CD4-positive, alpha-beta T cell (primary cell): ENCODE measurements at regions not wholly inside any gene's neighbourhood (a gene's known extent, or its start where the extent isn't known, plus 50 kb on each side); places are given as distances from the start of the nearest gene placed in this dataset.
"Not testable (repeated sequence)": the region's sequence is repeated elsewhere in the genome, so short reads cannot be mapped to it uniquely, and the experiment has no call there.

ENCODE experiments used
- ATAC-seq: fragments of 200-7000 bp; cut with Tn5 transposase; one replicate; pipeline ENCODE4 v1.10.0; 2022; ENCODE audit warnings: mild to moderate bottlenecking; ENCODE audit not compliant: poor library complexity
- CTCF ChIA-PET: fragments of 350-600 bp; sonication (Branson Sonifier 250); formaldehyde crosslinking; loops from one replicate; lab custom pipeline; 2021; ENCODE audit warnings: antibody characterized with exemption, inconsistent platforms; lab: Charles Lee
- POLR2A ChIA-PET: fragments of 350-600 bp; sonication (Branson Sonifier 250); formaldehyde crosslinking; loops from one replicate; lab custom pipeline; 2021; ENCODE audit warnings: antibody characterized with exemption, inconsistent platforms; lab: Charles Lee
- DNase-seq, 14 experiments: peaks; one replicate each; pipeline ENCODE4 v3.0.0-alpha.2; 2013 to 2020; ENCODE audit warnings: mixed read lengths in 2 of 14
- H3K27ac ChIP-seq, 2 donors: one replicate each; pipeline versions ENCODE4 v1.5.1 to v1.7.0; 2013; ENCODE audit warnings: low read length in 2 of 2, low read depth in 1 of 2, mild to moderate bottlenecking in 1 of 2
- H3K27me3 ChIP-seq, 2 experiments: 1 replicate in 1 of 2; 2 replicates in 1 of 2; pipeline versions ENCODE4 v1.6.1 to v1.7.0; 2013; ENCODE audit warnings: low read length in 2 of 2, control low read depth in 1 of 2, mild to moderate bottlenecking in 1 of 2, moderate library complexity in 1 of 2; ENCODE audit not compliant: insufficient read depth in 2 of 2, control insufficient read depth in 1 of 2
- H3K36me3 ChIP-seq: one replicate; pipeline ENCODE4 v1.6.1; 2013; ENCODE audit warnings: low read length, control low read depth; ENCODE audit not compliant: insufficient read depth
- H3K4me1 ChIP-seq: one replicate; pipeline ENCODE4 v1.6.1; 2013; ENCODE audit warnings: low read length, control low read depth; ENCODE audit not compliant: insufficient read depth
- H3K4me3 ChIP-seq: one replicate; pipeline ENCODE4 v1.5.1; 2013; ENCODE audit warnings: mild to moderate bottlenecking, low read length, moderate library complexity
- H3K9me3 ChIP-seq, 2 experiments: 1 replicate in 1 of 2; 2 replicates in 1 of 2; pipeline versions ENCODE4 v1.6.1 to v1.7.0; 2013; ENCODE audit warnings: low read length in 2 of 2, mild to moderate bottlenecking in 2 of 2, control low read depth in 1 of 2, moderate library complexity in 1 of 2; ENCODE audit not compliant: control insufficient read depth in 1 of 2, insufficient read depth in 1 of 2
- H3K27ac Mint-ChIP-seq: one replicate; pipeline ENCODE4 v1.8.0; 2020; ENCODE audit warnings: mixed read lengths
- H3K27me3 Mint-ChIP-seq: one replicate; pipeline ENCODE4 v1.8.0; 2021; ENCODE audit warnings: mixed read lengths
- H3K36me3 Mint-ChIP-seq: one replicate; pipeline ENCODE4 v1.8.0; 2021; ENCODE audit warnings: low read depth, mixed read lengths
- H3K4me1 Mint-ChIP-seq: one replicate; pipeline ENCODE4 v1.8.0; 2021; ENCODE audit warnings: low read depth, mixed read lengths
- H3K4me3 Mint-ChIP-seq: one replicate; pipeline ENCODE4 v1.8.0; 2020; ENCODE audit warnings: mild to moderate bottlenecking, mixed read lengths
- H3K9me3 Mint-ChIP-seq: one replicate; pipeline ENCODE4 v1.8.0; 2020; ENCODE audit warnings: mixed read lengths
- intact Hi-C, 2 experiments: fragments of 100-400 bp; cut with DNase I in 1 of 2; cut with micrococcal nuclease in 1 of 2; formaldehyde crosslinking; loops; one replicate each; pipeline versions ENCODE4 v1.15.1 to v1.9.0; 2023 to 2025; cut with DNase I, micrococcal nuclease
- TF ChIP-seq, protein P1 (sequence below): fragments of 200-600 bp; IDR thresholded peaks from one replicate; pipeline ENCODE4 v1.8.0; 2022; ENCODE audit warnings: antibody characterized with exemption, mild to moderate bottlenecking

DNA sequence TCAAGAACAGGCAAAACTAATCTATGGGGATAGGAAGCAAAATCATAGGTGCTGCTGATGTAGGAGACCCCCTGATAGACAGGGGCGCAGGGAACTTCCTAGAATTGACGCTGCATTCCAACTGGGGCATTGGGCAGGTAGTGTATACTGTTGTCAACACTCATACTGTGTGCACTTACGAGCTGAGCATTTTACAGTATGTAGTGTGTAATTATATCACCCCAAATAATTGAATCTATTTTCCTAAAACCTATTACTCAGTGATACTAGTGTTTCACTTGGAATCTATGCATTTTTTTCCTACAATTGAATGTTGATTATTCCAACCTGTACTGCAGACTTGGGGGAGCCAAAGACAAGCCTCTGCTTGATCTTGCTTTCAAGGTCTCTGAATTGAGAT lies 207.0 kb upstream of the PRKCQ start:
- Histone ChIP-seq H3K9me3 (no peaks in the 10 kb centered on the region), H3K4me1 (no peaks in the 10 kb centered on the region), H3K27me3 (no peaks in the 10 kb centered on the region), H3K36me3 (no peaks in the 10 kb centered on the region), H3K4me3 (no peak overlapping the region), H3K27ac (no peak overlapping the region)
- TF ChIP-seq, protein P1, sequence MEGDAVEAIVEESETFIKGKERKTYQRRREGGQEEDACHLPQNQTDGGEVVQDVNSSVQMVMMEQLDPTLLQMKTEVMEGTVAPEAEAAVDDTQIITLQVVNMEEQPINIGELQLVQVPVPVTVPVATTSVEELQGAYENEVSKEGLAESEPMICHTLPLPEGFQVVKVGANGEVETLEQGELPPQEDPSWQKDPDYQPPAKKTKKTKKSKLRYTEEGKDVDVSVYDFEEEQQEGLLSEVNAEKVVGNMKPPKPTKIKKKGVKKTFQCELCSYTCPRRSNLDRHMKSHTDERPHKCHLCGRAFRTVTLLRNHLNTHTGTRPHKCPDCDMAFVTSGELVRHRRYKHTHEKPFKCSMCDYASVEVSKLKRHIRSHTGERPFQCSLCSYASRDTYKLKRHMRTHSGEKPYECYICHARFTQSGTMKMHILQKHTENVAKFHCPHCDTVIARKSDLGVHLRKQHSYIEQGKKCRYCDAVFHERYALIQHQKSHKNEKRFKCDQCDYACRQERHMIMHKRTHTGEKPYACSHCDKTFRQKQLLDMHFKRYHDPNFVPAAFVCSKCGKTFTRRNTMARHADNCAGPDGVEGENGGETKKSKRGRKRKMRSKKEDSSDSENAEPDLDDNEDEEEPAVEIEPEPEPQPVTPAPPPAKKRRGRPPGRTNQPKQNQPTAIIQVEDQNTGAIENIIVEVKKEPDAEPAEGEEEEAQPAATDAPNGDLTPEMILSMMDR, result no peak
- Mint-ChIP-seq H3K27ac (no peak overlapping the region), H3K9me3 (no peaks in the 10 kb centered on the region), H3K4me3 (no peak overlapping the region), H3K4me1 (no peaks in the 10 kb centered on the region), H3K27me3 (peaks cover 21% of the 10 kb centered on the region), H3K36me3 (no peaks in the 10 kb centered on the region)
- intact Hi-C loops, result no loop called here
- no peak for ATAC-seq
- DNase-seq, result no peak
- CTCF ChIA-PET, result no interaction called here
- POLR2A ChIA-PET, result no interaction called here

DNA sequence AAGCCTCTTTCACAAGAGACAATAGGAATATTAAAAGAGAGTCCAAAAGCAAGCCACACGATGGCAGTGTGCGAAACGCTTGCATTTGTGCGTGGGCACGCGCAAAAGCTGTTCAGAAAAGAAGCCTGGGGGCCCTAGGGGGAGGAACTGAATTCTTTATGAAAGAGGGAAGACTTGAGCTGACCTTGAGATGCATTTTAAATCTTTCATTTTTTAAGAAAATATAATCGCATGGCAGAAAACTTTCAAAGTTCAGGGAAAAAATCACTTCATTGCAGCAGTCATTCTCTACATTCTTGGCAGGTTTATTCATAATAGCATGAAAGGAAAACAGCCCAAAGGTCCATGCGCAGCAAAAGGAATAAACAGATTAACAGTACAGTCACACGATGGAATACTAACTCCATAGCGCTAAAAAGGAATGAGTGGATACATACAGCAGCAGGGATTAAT lies 206.5 kb upstream of the PRKCQ start:
- intact Hi-C loops, result no loop called here
- no peaks in the 10 kb centered on the region for H3K9me3 Mint-ChIP-seq
- Histone ChIP-seq H3K27me3 (peaks cover 3% of the 10 kb centered on the region in 2 experiments), H3K9me3 (no peaks in the 10 kb centered on the region), H3K27ac (no peak overlapping the region), H3K36me3 (no peaks in the 10 kb centered on the region), H3K4me3 (no peak overlapping the region), H3K4me1 (no peaks in the 10 kb centered on the region)
- no peak for ATAC-seq
- ChIA-PET POLR2A (no interaction called here), CTCF (no interaction called here)
- peaks cover 26% of the 10 kb centered on the region for H3K27me3 Mint-ChIP-seq
- no peak overlapping the region for H3K27ac Mint-ChIP-seq
- no peak for DNase-seq
- H3K4me1 Mint-ChIP-seq, result no peaks in the 10 kb centered on the region
- H3K4me3 Mint-ChIP-seq, result no peak overlapping the region
- TF ChIP-seq, protein P1, result no peak
- H3K36me3 Mint-ChIP-seq, result no peaks in the 10 kb centered on the region

DNA sequence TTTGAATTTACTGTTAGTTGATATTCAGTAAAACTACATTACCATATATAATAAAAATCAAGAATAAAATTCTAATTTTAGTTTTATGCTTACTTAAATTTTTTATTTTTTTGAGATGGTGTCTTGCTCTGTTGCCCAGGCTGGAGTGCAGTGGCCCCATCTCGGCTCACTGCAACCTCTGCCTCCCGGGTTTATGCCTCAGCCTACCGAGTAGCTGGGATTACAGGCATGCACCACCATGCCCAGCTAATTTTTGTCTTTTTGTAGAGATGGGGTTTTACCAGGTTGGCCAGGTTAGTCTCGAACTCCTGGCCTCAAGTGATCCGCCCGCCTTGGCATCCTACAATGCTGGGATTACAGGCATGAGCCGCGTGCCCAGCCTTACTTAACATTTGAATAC lies 204.4 kb upstream of the PRKCQ start:
- H3K27ac ChIP-seq, H3K36me3 ChIP-seq, H3K27ac Mint-ChIP-seq, H3K9me3 Mint-ChIP-seq, intact Hi-C loops, ATAC-seq, H3K4me3 Mint-ChIP-seq, DNase-seq, H3K27me3 ChIP-seq, H3K4me1 ChIP-seq, H3K36me3 Mint-ChIP-seq, H3K4me1 Mint-ChIP-seq, H3K4me3 ChIP-seq, H3K9me3 ChIP-seq, CTCF ChIA-PET, POLR2A ChIA-PET: not testable (repeated sequence)
- peaks cover 34% of the 10 kb centered on the region for H3K27me3 Mint-ChIP-seq

DNA sequence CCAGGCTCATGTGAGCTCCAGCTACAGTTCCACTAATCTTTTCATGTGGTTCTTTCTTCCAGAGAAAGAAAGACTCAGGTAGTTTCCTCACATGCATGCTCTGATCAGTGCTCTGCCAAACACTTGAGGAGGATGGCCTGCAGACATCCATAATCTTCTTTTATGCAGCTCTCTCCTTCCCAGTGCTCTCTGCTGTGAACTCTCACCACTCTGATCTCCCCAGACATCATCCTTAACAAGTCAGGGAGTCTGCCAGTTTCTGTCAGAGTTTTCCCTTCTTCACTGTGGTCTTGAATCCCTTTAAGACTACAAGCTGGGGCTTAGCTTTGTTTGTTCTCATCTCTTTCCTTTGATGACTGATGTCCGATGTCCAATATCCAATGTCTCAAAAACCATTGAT lies 203.4 kb upstream of the PRKCQ start:
- intact Hi-C loops, result no loop called here
- Mint-ChIP-seq H3K4me3 (no peak overlapping the region), H3K4me1 (no peaks in the 10 kb centered on the region), H3K36me3 (no peaks in the 10 kb centered on the region), H3K27ac (no peak overlapping the region), H3K27me3 (peaks cover 38% of the 10 kb centered on the region), H3K9me3 (no peaks in the 10 kb centered on the region)
- Histone ChIP-seq H3K9me3 (no peaks in the 10 kb centered on the region), H3K36me3 (no peaks in the 10 kb centered on the region), H3K4me1 (no peaks in the 10 kb centered on the region), H3K27ac (no peak overlapping the region), H3K4me3 (no peak overlapping the region), H3K27me3 (peaks cover 7 to 8% of the 10 kb centered on the region in 2 experiments)
- ChIA-PET CTCF (no interaction called here), POLR2A (no interaction called here)
- TF ChIP-seq, protein P1, result no peak
- no peak for DNase-seq
- no peak for ATAC-seq
